ENCODE measurements at regions not wholly inside any gene's neighbourhood (a gene's known extent, or its start where the extent isn't known, plus 50 kb on each side); places are given as distances from the start of the nearest gene placed in this dataset.
"Not testable (repeated sequence)": the region's sequence is repeated elsewhere in the genome, so short reads cannot be mapped to it uniquely, and the experiment has no call there.

DNA sequence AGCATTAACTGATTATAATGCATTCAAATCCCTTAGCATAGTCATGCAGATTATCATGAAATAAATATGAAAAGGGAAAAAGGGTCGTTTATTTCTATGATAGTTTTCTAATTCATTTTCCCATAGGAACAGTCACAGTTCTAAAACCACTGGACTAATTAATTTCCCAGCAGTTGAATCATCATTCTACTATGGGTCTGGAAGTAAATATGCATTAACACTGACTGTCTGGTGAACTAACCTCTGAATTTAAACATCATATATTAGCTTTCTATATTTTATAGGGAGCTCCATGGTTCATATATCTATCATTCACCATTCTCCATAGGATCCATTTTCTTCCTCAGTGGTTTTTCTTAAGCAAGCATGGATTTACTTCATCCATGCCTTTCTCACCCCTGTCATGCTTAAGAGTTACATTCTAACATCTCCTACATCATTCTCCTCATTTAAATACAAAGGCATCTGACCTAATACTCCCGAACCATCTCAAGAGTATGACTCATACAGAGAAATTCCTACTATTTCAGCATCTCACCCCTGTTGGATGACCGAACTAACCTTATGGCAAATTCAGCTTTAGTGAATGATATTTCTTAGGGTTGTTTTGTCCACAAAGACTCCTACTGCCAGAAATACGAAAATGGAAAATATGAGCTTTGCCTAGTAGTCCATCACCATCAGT, 198.7 kb upstream of the ADAMTS3 start:
- no peaks in the 10 kb centered on the region for H3K36me3 ChIP-seq (ENCODE audit: insufficient read depth)
- no peak overlapping the region for H3K4me3 ChIP-seq (ENCODE audit: low read depth, low read length)
- no peak overlapping the region for H3K27ac ChIP-seq (ENCODE audit: low read depth)
- 71% methylated on average over 4 of the region's 4 CpGs for WGBS
- H3K4me1 ChIP-seq (ENCODE audit: insufficient read depth) = no peaks in the 10 kb centered on the region
- DNase-seq (ENCODE audit: extremely low spot score) = no peak

DNA sequence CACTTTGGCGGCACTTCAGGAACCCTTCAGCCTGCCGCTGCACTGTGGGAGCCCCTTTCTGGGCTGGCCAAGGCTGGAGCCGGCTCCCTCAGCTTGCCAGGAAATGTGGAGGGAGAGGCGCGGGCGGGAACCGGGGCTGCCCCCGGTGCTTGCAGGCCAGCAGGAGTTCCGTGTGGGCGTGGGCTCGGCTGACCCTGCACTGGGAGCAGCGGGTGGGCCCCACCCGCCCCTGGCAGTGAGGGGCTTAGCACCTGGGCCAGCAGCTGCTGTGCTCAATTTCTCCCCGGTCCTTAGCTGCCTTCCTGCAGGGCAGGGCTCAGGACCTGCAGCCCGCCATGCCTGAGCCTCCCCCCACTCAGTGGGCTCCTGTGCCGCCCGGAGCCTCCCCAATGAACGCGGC, 196.8 kb upstream of the ADAMTS3 start:
- not testable (repeated sequence) for H3K4me3 ChIP-seq (ENCODE audit: low read depth, low read length); H3K27ac ChIP-seq (ENCODE audit: low read depth); H3K36me3 ChIP-seq (ENCODE audit: insufficient read depth); H3K4me1 ChIP-seq (ENCODE audit: insufficient read depth); DNase-seq (ENCODE audit: extremely low spot score)
- 90% methylated on average over 19 of the region's 19 CpGs for WGBS

DNA sequence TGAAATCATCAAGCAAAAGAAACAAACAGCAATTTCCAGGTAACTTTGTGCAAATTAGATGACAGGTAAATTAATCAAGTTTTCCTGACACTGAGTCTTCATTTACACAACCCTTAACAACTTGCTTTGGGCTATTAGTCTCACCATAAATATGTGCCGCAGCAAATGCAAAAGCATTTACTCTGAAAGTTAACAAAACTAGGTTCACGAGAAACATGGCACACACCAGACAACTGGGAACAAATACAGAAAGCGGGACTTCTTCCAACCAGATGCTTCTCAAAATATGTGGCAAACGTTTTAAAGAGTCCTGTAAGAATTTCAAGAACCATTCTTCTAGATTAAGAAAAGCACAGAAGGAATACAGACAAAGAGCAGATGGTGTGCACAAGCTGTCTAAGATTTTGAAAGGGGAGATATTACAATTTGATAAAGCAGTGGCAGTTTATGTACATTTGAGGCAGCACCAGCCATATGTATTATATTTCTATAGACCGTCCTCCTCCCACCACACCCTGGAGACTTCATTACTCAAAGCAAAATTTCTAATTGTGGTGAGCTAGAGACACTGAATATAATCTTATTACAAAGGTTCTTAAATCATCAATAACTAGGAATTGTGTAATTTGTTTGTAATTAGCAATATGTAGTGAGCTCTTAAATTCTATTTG, 192.5 kb upstream of the ADAMTS3 start:
- Histone ChIP-seq H3K36me3 (ENCODE audit: insufficient read depth) (no peaks in the 10 kb centered on the region), H3K4me3 (ENCODE audit: low read depth, low read length) (no peak overlapping the region), H3K4me1 (ENCODE audit: insufficient read depth) (no peaks in the 10 kb centered on the region), H3K27ac (ENCODE audit: low read depth) (no peak overlapping the region)
- no peak for DNase-seq (ENCODE audit: extremely low spot score)
- 54% methylated on average over 5 of the region's 5 CpGs for WGBS

DNA sequence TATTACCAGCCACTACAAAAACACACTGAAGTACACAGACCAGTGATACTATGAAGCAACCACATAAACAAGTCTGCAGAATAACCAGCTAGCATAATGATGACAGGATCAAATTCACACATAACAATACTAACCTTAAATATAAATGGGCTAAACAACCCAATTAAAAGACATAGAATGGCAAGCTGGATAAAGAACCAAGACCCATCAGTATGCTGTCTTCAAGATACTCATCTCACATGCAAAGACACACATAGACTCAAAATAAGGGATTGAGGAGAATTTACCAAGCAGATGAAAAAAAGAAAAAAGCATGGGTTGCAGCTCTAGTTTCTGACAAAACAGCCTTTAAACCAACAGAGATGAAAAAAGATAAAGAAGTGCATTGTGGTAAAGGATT, 184.4 kb upstream of the ADAMTS3 start:
- not testable (repeated sequence) for H3K36me3 ChIP-seq (ENCODE audit: insufficient read depth); H3K4me3 ChIP-seq (ENCODE audit: low read depth, low read length); H3K4me1 ChIP-seq (ENCODE audit: insufficient read depth); H3K27ac ChIP-seq (ENCODE audit: low read depth); DNase-seq (ENCODE audit: extremely low spot score)

DNA sequence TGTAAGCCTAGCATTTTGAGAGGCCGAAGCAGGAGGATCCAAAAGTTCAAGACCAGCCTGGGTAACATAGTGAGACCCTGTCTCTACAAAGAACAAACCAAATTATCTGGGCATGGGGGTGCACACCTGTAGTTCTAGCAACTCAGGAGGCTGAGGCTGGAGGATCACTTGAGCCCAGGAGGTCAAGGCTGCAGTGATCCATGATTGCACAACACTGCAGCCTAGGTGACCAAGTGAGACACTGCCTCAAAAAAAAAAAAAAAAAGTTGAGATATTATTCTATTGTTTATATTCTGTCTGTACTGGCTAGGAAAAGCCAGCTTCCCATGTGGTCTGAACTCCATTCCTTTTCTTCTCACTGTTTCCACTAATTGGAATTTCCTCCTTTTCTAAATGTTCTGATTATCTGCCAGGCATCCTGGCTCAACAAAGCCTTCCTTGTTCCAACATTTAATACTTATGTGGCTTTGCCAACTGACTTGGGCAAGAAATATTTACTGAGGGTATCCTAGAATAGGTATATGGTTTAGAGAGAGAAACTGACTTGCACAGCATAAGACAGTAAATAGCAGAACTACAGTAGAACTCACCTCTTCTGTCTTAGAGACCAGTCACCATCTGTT, 175.2 kb upstream of the ADAMTS3 start:
- WGBS = 92% methylated on average over 1 of the region's 1 CpG
- DNase-seq (ENCODE audit: extremely low spot score) = no peak
- Histone ChIP-seq H3K27ac (ENCODE audit: low read depth) (no peak overlapping the region), H3K4me1 (ENCODE audit: insufficient read depth) (no peaks in the 10 kb centered on the region), H3K36me3 (ENCODE audit: insufficient read depth) (no peaks in the 10 kb centered on the region), H3K4me3 (ENCODE audit: low read depth, low read length) (no peak overlapping the region)

DNA sequence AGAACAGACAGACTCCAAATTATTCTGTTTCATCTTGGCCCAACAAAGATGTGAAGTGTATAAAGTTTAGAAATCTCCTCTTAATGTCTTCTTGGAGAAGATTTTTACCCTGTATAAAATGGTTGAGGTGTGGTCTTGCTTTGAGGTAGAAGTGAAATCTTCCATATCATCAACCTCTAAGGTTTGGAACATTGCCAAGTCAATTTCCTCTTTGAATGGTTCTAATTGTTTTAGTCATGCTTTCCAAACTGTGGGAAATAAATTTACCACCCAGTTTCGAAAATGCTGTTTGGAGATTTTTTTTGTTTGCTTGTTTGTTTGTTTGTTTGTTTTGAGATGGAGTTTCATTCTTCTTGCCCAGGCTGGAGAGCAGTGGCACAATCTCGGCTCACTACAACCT, 174.1 kb upstream of the ADAMTS3 start:
- Histone ChIP-seq H3K27ac (ENCODE audit: low read depth) (no peak overlapping the region), H3K4me3 (ENCODE audit: low read depth, low read length) (no peak overlapping the region), H3K4me1 (ENCODE audit: insufficient read depth) (no peaks in the 10 kb centered on the region), H3K36me3 (ENCODE audit: insufficient read depth) (no peaks in the 10 kb centered on the region)
- DNase-seq (ENCODE audit: extremely low spot score) = no peak
- 84% methylated on average over 2 of the region's 2 CpGs for WGBS

DNA sequence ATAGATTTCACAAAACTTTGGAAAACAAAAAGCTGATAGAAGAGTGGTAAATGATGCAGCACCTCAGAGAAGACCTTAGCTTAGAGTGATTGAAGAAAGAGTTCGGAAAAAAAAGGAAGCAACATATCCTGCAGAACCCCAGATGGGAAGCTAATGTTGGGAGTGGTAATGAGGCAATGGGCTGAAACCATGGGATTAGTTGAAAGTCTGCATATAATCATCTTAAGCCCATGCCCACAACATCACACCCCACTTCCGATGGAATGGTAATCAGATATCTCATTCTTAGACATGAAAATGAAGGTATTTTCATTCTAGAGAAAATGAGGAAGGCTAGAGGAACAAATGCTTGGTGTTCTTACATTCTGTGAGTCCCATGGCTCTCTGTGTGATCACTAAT, 146.3 kb upstream of the ADAMTS3 start:
- H3K4me3 ChIP-seq (ENCODE audit: low read depth, low read length) = no peak overlapping the region
- H3K4me1 ChIP-seq (ENCODE audit: insufficient read depth) = no peaks in the 10 kb centered on the region
- no peaks in the 10 kb centered on the region for H3K36me3 ChIP-seq (ENCODE audit: insufficient read depth)
- DNase-seq (ENCODE audit: extremely low spot score) = no peak
- no peak overlapping the region for H3K27ac ChIP-seq (ENCODE audit: low read depth)
- 50% methylated on average over 2 of the region's 2 CpGs for WGBS

DNA sequence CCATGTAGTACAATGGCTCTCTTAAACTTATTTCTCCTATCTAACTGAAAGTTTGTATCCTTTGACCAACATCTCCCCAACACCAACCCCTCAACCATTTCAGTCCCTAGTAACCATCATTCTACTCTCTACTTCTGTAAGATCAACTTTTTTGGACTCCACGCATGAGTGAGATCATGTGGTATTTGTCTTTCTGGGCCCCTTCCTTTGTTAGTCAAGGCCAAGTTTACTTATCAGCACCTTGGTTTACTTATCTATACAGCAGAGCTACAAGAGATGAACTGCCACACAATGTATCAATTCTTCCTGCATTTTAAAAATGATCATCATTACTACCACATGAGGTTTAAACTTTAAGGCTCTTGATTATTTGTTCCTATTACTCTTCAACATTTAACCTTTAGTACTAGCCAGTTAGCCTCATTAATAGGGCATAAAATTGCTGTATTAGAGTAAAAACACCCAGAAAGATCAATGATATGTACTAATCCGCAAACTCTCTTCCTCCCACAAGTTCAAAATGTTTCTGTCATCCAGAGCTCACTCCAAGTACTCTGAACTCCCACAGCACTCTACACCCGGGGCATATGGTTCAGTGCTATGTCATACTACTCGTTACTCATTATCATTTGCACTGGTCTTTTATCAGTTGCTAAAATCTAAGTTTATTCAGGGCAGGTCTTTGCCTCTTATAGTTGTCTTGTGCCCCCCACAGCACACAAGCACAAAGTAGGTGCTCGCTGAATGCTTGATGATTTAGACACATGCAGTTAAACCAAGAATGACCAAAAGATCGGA, 145.7 kb upstream of the ADAMTS3 start:
- Histone ChIP-seq H3K27ac (ENCODE audit: low read depth) (no peak overlapping the region), H3K4me3 (ENCODE audit: low read depth, low read length) (no peak overlapping the region), H3K36me3 (ENCODE audit: insufficient read depth) (no peaks in the 10 kb centered on the region), H3K4me1 (ENCODE audit: insufficient read depth) (no peaks in the 10 kb centered on the region)
- no peak for DNase-seq (ENCODE audit: extremely low spot score)
- WGBS = 76% methylated on average over 6 of the region's 6 CpGs

DNA sequence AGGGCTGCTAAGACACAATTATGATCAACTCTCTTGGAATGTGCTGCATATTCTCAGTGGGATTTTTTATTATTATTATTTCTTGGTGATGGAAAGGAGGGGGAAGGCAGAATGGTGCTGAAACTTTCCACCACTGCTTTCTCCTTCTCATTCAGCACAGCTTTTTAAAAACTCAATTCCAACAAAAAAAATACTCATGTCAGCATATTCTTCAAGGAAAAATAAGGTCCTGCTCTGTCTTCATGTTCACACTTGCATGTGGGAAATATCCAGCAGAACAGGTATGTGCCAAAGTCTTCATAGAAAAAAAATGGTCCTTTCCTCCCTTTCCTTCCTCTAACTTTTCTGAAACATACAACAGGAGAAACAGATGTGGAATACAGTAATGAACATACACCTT, 144.0 kb upstream of the ADAMTS3 start:
- no peak for DNase-seq (ENCODE audit: extremely low spot score)
- H3K4me3 ChIP-seq (ENCODE audit: low read depth, low read length) = no peak overlapping the region
- H3K27ac ChIP-seq (ENCODE audit: low read depth) = no peak overlapping the region
- H3K4me1 ChIP-seq (ENCODE audit: insufficient read depth) = no peaks in the 10 kb centered on the region
- no peaks in the 10 kb centered on the region for H3K36me3 ChIP-seq (ENCODE audit: insufficient read depth)

DNA sequence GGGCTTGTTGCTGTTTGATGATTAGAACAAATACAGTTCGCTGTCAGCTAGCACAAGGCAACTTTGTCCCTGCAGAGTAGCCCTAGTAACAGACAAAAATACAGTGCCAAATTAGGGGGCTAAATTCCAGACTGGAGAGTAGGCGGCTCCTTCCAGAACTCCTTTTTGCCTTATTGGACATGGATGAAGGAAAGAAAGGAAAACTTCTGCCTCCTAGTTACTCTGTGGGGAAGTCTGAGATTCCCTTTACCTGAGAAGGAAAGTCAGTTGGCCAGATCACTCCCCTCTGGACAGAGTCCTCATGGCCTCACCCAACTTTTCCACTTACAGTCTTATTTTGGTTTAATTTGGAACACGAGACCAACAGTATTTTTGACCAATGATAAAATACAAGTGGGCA, 140.5 kb upstream of the ADAMTS3 start:
- DNase-seq (ENCODE audit: extremely low spot score) = no peak
- no peaks in the 10 kb centered on the region for H3K36me3 ChIP-seq (ENCODE audit: insufficient read depth)
- H3K4me1 ChIP-seq (ENCODE audit: insufficient read depth) = no peaks in the 10 kb centered on the region
- 68% methylated on average over 3 of the region's 3 CpGs for WGBS
- H3K4me3 ChIP-seq (ENCODE audit: low read depth, low read length) = no peak overlapping the region
- no peak overlapping the region for H3K27ac ChIP-seq (ENCODE audit: low read depth)

DNA sequence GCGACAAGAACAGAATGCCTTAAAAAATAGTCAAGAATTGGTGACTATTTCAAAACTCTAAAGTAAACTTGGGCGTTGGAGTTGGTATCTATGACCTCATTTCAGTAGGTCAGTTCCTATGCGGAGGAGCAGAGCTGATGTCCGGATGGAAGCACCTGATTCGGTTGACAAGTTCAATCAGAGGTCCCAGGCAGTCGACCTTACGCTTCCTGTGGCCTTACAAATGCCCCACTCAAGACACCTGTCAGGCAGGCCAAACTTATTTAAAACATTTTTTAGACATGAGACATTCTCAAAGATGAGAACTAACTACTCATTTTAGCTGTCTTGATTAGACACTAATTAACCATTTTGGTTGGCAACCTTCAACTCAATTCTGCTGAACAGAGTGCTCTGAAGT, 137.7 kb upstream of the ADAMTS3 start:
- no peaks in the 10 kb centered on the region for H3K4me1 ChIP-seq (ENCODE audit: insufficient read depth)
- H3K27ac ChIP-seq (ENCODE audit: low read depth) = no peak overlapping the region
- no peaks in the 10 kb centered on the region for H3K36me3 ChIP-seq (ENCODE audit: insufficient read depth)
- 89% methylated on average over 7 of the region's 7 CpGs for WGBS
- DNase-seq (ENCODE audit: extremely low spot score) = no peak
- no peak overlapping the region for H3K4me3 ChIP-seq (ENCODE audit: low read depth, low read length)

DNA sequence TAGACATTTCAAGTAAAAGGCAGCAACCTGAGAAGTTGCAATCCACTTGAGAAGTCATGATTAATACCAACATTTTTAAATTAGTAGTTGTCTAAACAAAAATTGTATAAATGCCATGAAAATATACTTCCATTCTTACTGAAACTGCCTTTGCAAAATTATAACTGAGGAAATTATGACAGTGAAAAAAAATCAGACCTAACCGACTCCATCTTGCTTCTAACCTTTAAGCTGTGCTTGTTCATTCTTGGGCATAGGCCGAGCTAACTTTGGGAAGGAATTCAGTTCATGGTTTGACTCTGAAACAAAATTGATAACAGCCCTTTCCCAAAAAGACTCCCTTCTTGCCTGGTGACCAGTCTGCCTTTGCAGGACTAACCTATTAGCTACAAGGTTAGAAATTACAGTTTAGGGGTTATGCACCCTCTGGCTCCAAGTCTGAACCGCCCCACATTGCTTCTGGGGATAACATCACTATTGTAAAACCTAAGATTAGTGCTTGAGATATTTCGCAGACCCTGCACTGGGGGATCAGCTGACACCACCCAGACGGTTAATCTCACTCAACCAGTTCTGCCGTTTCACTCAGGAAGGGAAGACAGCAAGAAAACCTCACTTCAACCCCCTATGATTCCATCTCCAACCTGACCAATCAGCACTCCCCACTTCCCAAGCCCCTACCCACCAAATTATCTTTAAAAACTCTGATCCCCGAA, 136.1 kb upstream of the ADAMTS3 start:
- DNase-seq (ENCODE audit: extremely low spot score) = not testable (repeated sequence)
- WGBS = 38% methylated on average over 7 of the region's 7 CpGs

DNA sequence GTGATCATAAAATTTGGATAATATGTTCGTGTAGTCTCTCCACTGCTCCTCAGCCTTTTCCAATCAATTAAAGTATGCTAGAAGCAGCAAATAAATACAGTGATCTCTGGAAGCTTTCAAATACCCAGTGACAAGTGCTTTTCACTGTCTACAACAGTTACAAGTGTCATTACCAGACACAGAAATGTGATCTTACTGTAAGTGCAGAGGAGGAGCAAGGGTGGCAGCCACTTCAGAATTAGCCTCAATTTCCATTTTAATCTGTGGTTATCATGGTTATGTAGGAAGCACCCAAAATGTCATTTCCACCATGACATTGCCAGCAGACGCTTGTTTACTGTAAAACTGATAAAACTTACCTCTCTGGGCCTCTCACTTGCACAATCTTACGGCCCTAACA, 133.9 kb upstream of the ADAMTS3 start:
- H3K27ac ChIP-seq (ENCODE audit: low read depth) = no peak overlapping the region
- no peaks in the 10 kb centered on the region for H3K4me1 ChIP-seq (ENCODE audit: insufficient read depth)
- DNase-seq (ENCODE audit: extremely low spot score) = no peak
- no peak overlapping the region for H3K4me3 ChIP-seq (ENCODE audit: low read depth, low read length)
- H3K36me3 ChIP-seq (ENCODE audit: insufficient read depth) = no peaks in the 10 kb centered on the region
- WGBS = 71% methylated on average over 3 of the region's 3 CpGs

More for the DNA sequence above, 136.1 kb upstream of the ADAMTS3 start:
- not testable (repeated sequence) for H3K27ac ChIP-seq (ENCODE audit: low read depth); H3K4me1 ChIP-seq (ENCODE audit: insufficient read depth); H3K4me3 ChIP-seq (ENCODE audit: low read depth, low read length); H3K36me3 ChIP-seq (ENCODE audit: insufficient read depth)

Data from urinary bladder (tissue), 3 donors.